HG03025 (cell line): ENCODE measurements at regions not wholly inside any gene's neighbourhood (a gene's known extent, or its start where the extent isn't known, plus 50 kb on each side); places are given as distances from the start of the nearest gene placed in this dataset.

Experiments used
- ATAC-seq: cut with Tn5 transposase; IDR thresholded peaks from one replicate; pipeline ENCODE4 v1.9.1; 2021; ENCODE audit warnings: mild to moderate bottlenecking, moderate library complexity; ENCODE audit not compliant: unreplicated experiment, low FRiP score

DNA sequence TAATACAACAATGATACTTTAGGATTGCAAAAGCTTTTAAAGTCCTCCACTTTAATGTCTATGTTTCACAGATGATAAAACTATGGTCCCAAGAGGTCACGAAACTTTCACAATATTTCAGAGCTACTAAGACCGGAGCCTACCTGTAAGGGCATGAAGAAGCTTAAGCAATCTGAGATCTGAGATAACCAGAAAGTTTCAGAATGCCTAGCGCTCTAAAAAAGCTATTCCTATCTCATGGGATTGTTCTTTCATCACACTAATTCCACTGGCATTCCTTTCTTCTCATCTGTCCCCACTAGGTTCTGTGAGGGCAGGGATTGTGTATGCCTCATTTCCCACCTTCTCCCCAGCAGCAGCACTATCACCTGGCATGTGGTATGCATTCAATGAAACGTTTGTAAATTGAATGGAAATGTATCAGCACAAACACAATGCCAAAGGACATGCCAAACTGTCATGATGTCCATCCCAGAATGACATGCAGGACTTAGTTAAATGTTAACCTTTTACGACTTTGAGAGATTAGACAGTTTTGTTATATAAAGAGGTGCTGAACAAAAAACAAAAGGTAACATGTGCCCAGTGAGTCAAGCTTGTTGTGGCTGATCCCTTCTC, 104.7 kb upstream of the NR2F2 start:
- ATAC-seq, result no peak

DNA sequence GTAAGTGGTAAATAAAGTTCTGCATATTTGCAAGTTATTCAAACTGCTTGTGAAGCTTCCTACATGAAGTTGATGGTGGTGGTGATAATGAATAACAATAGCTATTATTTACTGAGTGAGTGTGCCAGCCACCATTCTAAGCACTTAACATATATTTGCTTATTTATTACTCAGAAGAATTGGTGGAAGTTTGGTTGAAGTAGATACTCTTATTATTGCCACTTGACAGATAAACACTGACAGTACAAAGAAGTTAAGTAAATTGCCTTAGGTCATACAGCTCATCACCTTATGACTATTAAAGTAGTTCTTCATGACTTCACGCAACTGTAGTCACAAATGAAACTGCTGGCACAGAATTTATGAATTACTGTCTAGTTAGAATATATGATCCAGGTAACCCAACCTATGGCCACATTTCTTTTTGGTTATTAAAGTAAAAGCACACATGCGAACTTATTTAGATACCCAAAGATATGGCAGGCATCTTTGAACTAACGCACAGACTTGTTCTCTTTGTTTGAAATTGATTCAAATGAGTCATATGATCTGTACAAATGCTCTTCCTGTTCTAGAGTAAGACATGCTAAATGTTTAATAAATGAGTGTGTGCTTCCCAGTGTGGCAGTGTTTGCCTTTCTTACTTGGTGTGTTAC, 99.8 kb upstream of the NR2F2 start:
- no peak for ATAC-seq

DNA sequence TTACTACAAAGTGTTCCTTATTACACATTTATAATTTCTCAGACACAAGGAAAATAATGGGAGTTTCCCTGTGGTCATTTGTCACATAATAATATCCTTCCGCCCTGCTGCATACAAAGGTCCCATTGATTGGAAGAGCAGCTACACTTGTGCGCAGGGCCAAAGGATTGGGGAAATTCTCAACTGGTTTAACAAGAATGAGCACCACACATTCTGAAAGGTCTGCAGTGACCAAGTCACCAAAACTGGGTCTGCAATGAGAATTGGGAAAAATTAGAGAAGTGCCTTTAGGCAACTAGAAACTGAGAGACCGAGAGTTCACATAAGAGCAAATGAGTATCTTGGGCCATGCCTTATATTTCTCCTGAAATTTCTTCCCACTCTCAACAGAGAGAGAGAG, 98.2 kb upstream of the NR2F2 start:
- ATAC-seq, result no peak

DNA sequence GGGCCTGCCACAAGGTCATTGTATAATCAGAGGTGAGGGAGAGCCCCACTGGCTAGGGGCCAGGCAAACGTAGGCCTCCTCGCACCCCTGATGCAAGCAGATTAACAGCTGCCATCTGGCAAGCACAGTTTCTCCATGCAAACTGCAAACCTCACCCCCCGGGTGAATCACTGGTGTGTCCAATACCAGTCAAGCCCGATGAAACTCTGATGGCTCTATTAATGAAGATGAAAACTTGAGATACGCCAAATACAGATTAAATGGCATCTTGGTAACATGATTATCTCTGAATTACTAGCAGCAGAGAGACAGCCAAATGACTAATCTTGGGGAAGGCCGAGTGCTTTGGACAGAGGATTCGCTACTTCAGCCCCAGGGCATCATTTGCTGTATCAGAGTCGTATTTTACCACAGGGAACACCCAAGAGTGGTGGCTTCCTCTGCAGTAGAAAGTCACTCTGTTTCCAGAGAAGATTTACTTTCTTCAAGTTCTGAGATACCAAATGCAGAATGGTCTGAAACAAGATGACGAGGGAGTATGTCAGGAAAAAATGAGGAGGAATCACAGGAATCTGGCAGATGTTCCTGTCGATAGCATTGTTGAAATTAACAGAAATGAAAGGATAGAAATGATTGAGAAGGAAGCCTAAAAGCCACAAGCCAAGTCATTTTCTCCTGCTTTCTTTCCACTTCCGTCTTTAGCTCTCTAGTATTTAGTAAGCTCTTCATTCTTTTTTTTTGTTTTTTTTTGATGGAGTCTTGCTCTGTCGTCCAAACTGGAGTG, 96.2 kb upstream of the NR2F2 start:
- no peak for ATAC-seq

DNA sequence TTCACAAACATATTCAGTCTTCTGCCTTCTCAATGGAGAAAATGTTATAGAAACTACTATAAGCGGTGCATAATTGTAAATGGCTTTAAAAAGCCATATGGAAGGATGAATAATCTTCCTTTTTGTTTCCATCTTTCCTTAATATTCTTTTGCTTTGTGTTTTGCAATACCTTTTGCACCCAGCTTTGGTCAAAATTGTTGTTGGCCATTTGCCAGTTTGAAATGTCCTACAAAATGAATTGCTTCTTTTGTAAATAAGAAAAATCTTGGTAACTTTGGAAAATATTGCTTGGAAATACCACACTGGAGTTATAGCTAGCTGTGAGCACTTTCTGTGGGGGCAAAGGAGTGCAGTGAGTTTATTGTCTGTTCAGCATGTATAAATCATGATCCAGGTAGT, 93.5 kb upstream of the NR2F2 start:
- ATAC-seq, result no peak

DNA sequence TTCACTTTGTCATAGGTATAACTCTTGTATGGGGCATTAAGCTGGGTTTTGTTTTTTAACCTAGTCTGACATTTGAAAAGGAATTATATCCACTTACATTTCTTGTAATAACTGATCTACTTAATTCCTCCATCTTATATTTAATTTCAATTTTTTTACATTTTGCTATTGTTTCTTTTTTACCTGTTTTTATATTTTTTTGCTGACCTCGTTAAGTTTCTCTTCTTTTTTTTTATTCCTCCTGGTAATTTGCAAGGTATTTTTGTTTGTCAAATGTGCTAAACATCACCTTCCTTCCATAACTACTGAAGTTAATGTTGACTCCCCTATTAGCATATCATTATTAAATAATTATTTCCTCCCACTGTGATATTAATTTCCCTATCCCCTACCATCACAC, 87.7 kb upstream of the NR2F2 start:
- no peak for ATAC-seq

DNA sequence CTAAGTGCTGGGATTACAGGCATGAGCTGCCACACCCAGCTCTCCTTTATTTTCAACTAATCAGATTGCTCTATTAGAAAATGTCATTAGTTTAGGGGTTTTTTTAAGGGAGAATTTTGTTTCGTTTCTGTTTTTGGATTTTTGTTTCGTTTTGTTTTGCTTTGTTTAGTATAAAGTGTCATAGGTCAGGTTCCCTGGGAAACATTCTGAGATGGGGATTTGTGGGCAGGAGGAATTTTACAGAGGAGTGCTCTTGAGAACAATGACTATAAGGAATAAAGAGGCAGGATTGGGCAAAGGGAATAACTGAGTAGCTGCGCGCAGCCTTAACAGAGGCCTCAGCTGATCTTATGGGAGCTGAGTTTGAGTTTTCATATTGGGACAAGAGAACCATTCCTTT, 86.8 kb upstream of the NR2F2 start:
- no peak for ATAC-seq

DNA sequence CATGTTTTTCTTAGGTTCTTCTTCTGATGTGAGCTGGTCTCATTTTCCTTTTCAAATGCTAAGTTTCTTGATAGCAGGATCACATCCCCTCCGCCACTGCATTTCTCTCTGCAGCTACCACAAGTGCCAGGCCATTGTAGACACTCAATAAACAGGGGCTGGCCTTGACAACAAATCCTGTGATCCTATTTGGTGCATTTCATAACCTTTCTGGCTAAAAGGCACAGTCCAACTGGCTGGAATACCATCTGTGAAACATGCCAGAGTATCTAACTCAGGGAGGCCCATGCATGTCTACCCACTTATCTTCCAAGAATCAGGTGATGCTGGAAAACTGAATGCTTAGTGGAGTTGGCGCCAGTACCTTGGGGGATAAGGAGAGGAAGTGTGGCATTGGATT, 85.2 kb upstream of the NR2F2 start:
- no peak for ATAC-seq

DNA sequence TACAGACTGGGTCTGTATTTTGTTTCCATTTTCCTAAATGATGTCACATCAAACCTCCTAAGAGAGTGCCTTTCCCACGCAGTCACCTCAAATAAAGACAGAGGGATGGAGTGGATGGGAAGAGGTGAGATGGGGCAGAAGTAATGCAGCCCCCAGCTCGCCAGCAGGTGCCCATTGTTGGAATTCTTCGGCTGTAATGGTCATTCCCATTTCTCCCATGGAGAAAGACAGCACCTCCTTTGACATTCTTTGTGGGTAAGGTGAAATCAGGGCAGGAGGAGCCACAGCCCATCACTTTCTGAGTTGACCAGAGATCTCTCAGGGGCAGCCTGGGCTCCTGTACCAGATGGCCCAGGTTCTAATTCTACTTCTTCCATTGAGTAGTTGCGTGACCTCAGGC, 84.4 kb upstream of the NR2F2 start:
- no peak for ATAC-seq

DNA sequence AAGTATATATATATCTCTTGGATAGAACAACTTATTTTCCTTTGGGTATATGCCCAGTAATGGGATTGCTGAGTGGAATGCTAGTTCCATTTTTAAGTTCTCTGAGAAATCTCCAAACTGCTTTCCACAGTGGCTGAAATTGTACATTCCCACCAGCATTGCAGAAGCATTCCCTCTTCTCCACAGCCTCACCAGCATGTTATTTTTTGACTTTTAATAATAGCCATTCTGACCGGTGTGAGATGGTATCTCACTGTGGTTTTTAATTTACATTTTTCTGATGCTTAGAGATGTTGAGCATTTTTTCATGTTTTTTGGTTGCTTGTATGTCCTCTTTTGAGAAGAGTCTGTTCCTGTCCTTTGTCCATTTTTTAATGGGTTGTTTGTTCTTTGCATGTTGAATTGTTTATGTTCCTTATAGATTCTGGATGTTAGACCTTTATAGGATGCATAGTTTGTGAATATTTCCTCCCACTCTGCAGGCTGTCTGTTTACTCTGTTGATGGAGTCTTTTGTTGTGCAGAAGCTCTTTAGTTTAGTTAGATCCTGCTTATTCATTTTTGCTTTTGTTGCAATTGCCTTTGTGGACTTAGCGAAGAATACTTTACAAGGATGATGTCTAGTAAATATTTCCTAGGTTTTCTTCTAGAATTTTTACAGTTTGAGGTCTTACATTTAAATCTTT, 82.7 kb upstream of the NR2F2 start:
- no peak for ATAC-seq

DNA sequence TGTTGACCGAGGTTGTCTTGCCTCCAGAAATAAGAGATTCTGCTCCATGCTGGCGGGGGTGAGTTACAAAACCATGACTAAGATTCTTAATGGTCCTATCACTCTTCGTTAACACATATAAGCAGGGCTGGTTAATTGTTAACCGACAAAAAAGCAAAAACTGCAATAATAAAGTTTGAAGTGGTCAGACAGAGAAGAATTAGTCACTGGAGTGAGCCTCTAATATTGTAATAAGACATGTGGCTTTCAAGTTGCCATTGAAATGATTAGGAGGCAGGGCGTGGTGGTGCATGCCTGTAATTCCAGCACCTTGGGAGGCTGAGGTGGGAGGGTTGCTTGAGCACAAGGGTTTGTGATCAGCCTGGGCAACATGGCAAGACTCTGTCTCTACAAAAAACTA, 78.4 kb upstream of the NR2F2 start:
- ATAC-seq, result no peak

DNA sequence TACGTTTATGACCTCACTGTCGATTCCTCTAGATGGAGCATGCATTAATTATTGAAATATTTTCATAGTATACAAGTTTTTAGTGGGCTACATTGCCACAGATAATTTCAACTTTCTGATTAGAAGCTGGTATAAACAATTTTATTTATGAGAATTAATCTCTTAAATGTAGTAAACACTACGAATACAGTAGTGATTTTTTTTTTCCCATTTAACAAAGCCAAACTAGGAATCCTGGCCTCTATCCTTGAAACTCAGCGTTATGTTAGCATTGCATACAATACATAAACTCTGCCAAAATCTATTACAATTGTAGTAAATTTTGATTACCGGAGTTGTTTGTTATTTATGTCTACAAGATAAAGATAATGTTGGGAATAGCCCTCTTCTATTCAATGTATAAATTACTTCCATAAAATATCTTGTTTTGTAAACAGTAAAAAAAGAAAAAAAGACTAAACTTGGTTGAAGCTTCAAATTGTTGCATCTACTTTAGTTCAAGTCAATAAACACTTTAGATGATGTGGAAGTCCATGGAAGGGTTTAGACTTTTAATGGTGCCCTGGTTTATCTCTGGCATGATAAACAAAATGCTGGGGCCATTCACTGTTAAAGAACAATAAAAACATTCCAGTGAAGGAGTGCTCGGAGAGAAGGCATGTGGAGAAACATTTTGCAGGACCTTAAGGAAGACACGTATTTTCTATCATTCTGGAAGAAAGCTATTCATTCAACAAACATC, 77.3 kb upstream of the NR2F2 start:
- no peak for ATAC-seq

DNA sequence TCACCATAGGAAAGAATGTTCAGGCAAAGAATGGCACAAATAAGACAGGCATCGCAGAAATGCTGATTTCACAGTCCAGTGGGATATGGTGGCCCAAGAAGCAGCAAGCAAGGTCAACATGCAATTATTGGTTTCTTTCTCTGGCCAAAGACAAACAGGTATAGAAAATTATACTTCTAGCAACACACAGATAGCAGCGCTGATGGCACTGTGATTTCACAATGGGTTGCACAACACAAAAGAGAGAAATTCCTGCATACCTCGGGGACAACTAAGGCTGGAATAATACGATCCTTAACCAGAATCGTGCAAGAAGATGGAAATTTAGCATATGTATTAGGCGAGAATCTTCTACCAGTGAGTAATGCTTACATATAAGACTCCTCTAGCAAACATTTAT, 76.3 kb upstream of the NR2F2 start:
- no peak for ATAC-seq

DNA sequence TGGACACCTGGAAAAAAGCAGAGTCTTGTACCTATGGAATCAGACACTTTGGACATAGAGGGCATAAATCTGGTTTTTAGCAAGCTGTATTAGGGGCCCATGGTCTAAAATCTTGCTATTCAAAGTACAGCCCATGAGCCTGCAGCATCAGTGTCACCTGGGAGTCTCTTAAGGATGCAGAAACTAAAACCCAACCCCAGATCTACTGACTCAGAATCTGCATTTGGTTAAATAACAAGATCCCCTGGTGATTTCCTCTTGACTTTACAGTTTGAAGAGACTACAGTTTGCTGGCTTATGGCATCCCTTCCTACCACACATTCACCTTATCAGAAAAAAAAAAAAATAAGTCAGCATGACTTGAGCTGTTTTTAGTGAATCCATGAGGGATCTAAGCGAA, 74.9 kb upstream of the NR2F2 start:
- ATAC-seq, result no peak

DNA sequence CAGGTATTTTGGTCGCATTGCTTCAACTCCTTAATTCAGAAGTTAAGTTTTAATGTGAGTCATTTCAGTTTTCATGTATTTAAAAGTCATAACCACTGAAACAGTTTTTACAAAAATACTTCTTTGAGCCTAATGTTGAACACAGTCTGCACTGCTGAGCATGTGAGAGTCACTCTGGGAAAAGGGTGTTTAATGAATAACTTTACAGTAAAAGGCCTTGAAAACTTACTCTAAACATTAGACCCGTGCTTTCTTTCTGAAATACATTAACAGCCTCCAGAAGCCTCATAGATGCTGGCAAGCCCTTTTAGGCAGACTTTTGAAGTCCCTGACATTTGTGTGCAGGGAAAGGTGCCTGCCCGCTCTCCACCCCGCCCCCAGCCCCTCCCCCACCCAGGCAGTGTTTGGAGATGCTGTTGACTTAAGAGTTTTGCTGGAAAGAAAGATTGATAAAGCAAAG, 68.9 kb upstream of the NR2F2 start:
- no peak for ATAC-seq

DNA sequence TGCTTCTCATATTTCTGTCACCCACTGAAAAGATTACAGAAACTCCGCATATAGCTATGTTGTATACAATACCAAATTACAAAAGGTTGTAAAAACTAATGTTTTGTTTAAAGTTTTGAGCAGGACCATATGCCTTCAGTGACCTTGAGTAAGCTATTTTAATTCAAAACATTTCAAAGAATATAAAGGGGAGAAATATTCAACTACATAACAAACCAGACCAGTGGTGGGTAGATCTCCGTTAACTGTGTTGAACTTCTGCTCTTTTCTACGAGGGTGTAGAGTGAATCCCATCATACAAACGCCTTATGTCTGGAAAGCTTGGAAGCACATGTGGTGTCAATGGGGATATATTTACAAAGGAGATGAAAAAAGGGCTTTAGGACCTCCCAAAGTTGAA, 68.4 kb upstream of the NR2F2 start:
- no peak for ATAC-seq

DNA sequence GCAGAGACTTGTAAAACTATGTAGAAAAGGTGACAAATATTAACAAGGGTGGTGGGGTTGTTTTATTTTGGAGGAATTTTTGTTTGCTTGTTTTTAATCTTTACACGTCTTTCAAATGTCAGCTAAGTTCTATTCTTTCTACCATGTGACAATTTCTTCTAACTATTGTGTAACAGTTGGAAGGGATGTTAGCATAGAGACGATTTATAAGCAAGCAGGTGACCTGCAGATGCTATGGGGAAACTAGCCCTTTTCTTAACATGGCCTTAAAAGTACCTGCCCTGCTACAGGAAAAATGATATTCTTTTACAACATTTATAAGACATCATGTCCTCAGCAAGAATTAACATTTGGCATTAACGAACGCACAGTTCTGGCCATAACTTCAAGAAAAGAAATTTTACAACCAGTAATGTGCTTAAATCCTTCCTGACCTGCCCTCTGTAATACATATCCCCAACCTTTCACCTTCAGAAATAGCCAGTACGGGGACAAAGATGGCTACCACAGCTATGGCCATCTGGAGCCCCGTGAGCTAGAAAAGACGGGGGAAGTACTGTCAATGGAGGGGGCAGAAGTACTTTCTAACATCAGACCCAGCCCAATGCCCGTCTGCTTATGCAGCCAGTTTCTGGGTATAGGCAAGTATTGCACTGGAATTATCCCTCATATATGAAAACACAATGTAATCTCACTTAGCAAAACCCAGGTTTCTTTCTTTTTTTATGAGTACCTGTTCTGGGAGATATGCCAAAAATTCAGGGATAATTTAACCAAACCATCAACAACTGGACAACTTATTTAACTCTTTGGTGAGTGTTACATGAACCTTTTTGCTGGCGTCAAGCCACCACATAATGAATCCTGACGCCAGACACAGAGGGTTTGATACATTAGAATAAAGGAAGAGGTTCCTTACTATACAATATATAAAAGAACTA, 67.7 kb upstream of the NR2F2 start:
- no peak for ATAC-seq

DNA sequence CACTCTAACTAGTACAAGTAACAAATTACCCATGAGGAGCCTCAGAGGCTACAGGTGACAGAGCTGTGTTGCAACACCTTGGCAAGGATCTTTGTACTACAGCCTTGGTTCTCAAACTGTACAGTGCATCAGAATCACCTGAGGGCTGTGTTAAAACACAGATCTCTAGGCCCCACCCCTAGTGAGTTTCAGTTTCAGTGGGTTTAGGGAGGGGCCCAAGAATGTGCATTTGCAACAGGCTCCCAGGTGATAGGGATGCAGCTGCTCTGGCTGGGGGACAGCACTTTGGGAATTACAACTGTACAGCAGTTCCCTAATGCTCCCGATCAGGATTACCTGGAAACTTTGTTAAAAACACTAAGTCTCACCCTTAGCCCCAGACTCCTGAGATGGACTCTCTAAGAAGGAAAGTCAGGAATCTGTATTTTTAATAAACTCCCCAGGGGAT, 66.1 kb upstream of the NR2F2 start:
- ATAC-seq, result no peak

DNA sequence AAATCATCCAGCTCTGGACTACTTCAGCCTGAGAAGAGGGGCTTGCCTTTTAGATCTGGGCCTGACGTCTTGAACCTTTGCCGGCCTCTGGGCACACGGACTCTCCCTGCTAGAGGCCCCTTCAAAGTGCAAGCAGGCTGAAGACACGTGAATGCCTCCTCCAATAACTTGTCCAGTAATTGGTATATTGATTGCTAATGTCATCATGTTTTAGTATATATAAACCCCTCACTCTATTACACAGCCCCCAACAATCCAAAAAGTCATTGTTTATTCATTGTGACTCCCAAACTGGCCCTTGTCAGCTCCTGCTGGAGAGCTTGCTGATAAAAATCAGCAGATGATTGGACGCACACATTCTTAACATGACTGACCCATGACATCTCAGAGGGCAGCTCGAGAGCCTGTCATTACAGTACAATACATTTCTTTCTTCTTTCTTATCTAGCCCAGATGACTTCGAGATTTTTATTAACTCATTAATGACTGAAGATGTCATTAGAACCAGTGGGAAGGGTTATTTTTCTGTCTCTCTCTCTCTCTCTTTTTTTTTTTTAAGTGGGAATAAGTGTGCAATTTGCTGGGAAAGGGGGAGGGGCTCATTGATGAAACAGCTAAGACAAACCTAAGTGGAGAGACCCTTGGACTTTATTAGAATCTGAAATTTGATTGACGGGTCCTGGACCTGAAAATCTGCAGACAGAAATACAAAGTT, 65.5 kb upstream of the NR2F2 start:
- no peak for ATAC-seq
